C4-2B (cell line): ENCODE measurements at regions not wholly inside any gene's neighbourhood (a gene's known extent, or its start where the extent isn't known, plus 50 kb on each side); places are given as distances from the start of the nearest gene placed in this dataset.

Source experiments
- CTCF ChIP-seq: fragments of 450-650 bp; conservative IDR thresholded peaks from 2 replicates; pipeline ENCODE4 v1.5.1; 2017; ENCODE audit warnings: mild to moderate bottlenecking
- ZFX ChIP-seq: fragments of 450-650 bp; IDR thresholded peaks from 2 replicates; pipeline ENCODE4 v1.6.1; 2017

DNA sequence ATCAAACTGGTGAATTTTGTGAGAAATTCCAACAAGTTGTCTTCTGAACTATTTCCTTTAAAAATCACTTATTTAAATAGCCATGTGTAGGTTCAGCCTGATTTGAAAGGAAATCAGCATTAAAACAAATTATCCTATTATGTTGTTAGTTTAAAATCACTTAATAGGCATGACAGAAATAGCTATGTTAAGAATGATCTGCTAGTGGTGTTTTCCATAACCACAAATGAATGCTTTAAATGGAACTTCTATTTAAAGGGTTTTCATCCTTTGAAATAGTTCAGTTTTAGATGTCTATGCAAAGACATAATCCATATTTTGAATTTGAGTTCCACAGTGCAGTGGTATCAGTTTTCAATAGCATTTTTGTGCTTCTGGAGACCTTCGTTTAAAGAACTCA is 120.1 kb downstream of the PLEKHG1 start:
- TF ChIP-seq CTCF (no peak), ZFX (no peak)
